ENCODE measurements at regions not wholly inside any gene's neighbourhood (a gene's known extent, or its start where the extent isn't known, plus 50 kb on each side); places are given as distances from the start of the nearest gene placed in this dataset.
"Not testable (repeated sequence)": the region's sequence is repeated elsewhere in the genome, so short reads cannot be mapped to it uniquely, and the experiment has no call there.

- TF ChIP-seq CTCF (conservative IDR thresholded peaks at IDR 0.05; ENCODE audit: low read depth, low read length) = no peak
- no peak overlapping the region for H3K4me3 ChIP-seq (ENCODE audit: low read depth, low read length)
- no peak for DNase-seq (ENCODE audit: low read depth)
These were observed 396.1 kb downstream of the ZNF33B start for GRCh38 chr10:42242135-42242805.

DNA sequence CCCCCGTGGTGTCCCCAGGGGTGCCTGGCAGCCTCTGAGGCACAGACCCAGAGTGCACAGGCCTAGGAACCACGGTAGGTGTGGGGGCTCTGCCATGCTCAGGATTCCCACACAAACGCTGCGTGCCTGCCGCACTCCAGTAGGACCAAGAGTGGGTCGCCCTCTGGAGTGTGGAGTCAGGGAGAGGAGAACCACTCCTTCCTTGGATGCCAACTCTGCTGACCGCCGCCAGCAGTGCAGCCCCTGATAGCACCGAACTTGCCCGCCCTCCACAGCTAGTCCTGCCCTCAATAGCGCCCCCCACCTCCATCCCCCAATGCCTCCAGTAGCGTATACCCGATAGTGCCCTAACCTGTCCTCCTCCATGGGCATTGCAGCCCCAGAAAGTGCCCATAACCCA, 402.0 kb downstream of the ZNF33B start:
- DNase-seq (ENCODE audit: low read depth); H3K4me3 ChIP-seq (ENCODE audit: low read depth, low read length): not testable (repeated sequence)

GRCh38 chr10:42235736-42236135, 402.6 kb downstream of the ZNF33B start:
- not testable (repeated sequence) for DNase-seq (ENCODE audit: low read depth); H3K4me3 ChIP-seq (ENCODE audit: low read depth, low read length)

- not testable (repeated sequence) for DNase-seq (ENCODE audit: low read depth); H3K4me3 ChIP-seq (ENCODE audit: low read depth, low read length)
These were observed 403.1 kb downstream of the ZNF33B start for GRCh38 chr10:42235241-42235640.

- not testable (repeated sequence) for H3K4me3 ChIP-seq (ENCODE audit: low read depth, low read length); DNase-seq (ENCODE audit: low read depth)
These were observed 403.9 kb downstream of the ZNF33B start for GRCh38 chr10:42234506-42234905.

GRCh38 chr10:42233461-42234206, 404.7 kb downstream of the ZNF33B start:
- not testable (repeated sequence) for H3K4me3 ChIP-seq (ENCODE audit: low read depth, low read length); DNase-seq (ENCODE audit: low read depth)

DNA sequence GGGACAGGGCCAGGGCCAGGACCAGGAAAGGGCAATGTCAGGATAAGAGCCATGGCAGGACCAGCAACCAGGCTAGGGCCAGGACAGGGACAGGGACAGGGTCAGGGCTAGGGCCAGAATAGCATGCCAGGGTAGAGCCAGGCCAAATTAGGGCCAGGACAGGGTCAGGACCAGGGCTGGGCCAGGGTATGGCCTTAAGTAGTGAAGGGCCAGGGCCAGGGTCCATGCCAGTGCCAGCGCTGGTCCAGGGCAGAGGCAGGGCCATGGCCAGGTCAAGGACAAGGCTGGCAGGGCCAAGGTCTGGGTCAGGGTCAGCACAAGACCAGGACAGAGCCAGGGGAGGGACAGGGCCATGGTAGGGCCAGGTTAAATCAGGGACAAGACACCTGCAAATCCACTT, 405.4 kb downstream of the ZNF33B start:
- DNase-seq (ENCODE audit: low read depth); H3K4me3 ChIP-seq (ENCODE audit: low read depth, low read length): not testable (repeated sequence)

DNA sequence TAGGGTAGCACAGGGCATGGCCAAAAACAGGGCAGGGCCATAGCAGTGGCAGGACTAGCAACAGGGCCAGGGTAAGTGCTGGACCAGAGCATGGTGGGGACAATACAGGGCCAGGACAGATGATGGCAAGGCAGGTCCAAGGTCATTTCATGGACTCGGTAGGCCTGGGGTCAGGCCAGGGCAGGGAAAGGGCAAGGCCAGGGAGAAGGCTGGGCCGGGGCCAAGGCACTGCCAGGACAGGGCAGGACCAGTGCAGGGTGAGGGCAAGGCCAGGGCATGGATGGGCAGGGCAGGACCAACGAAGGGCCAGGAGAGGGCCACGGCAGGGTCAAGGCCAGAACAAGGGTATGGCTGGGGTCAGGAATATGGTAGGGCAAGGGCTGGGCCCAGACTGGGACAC, 407.6 kb downstream of the ZNF33B start:
- DNase-seq (ENCODE audit: low read depth) = not testable (repeated sequence)

GRCh38 chr10:42230115-42230514, 408.3 kb downstream of the ZNF33B start:
- DNase-seq (ENCODE audit: low read depth); H3K4me3 ChIP-seq (ENCODE audit: low read depth, low read length): not testable (repeated sequence)

More for the DNA sequence above, 407.6 kb downstream of the ZNF33B start:
- H3K4me3 ChIP-seq (ENCODE audit: low read depth, low read length) = not testable (repeated sequence)

DNA sequence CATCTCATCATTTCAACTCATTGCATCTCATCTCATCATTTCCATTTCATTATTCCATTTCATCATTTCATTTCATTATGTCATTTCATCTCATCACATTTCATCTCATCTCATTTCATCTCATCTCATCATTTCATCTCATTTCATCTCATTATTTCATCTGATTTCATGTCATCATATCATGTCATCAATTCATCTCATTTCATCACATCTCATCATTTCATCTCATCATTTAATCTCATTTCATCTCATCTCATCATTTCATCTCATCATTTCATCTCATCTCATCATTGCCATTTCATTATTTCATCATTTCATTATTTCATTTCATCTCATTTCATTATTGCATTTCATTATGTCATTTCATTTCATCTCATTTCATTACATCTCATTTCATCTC, 410.5 kb downstream of the ZNF33B start:
- H3K4me3 ChIP-seq (ENCODE audit: low read depth, low read length); DNase-seq (ENCODE audit: low read depth): not testable (repeated sequence)

DNA sequence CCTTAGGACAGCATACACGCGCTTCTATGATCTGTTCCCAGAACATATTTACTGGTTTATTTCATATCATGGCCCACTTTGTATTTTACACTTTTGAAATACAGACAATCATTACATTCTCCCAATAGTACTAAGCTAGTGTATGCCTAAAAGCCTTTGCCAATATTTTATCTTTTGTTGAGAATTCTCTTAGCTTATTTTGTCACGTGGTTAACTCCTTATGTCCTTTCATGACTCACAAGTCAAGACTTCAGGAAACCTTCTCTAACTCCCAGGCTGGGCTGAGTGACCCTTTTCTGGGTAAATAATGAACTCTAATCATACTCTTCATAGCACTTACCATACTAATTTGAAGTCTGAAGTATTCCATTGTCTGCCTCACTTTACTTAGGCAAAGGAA, 444.8 kb downstream of the ZNF33B start:
- not testable (repeated sequence) for DNase-seq (ENCODE audit: low read depth)

DNA sequence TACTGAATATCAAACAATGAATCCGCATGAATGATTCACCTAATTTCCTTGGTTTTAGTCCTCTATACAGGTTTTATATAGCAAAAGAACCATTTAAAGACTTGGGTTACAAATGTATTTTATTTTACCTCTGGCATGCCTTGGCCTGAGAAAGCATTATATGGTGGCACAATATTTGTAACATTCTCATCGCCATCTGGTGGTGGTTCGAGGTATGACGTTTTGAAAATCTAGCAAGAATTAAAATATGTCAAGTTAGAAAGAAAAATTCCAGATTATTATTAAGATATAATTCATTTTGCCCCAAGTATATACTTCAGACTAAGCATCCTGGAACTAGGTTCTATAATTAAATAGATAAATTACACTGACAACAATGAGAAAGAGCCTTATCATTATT, 445.9 kb downstream of the ZNF33B start:
- DNase-seq (ENCODE audit: low read depth); H3K4me3 ChIP-seq (ENCODE audit: low read depth, low read length): not testable (repeated sequence)
- peak; percentile 49 for TF ChIP-seq CTCF (conservative IDR thresholded peaks at IDR 0.05; ENCODE audit: low read depth, low read length)

More for the DNA sequence above, 444.8 kb downstream of the ZNF33B start:
- not testable (repeated sequence) for H3K4me3 ChIP-seq (ENCODE audit: low read depth, low read length)

DNA sequence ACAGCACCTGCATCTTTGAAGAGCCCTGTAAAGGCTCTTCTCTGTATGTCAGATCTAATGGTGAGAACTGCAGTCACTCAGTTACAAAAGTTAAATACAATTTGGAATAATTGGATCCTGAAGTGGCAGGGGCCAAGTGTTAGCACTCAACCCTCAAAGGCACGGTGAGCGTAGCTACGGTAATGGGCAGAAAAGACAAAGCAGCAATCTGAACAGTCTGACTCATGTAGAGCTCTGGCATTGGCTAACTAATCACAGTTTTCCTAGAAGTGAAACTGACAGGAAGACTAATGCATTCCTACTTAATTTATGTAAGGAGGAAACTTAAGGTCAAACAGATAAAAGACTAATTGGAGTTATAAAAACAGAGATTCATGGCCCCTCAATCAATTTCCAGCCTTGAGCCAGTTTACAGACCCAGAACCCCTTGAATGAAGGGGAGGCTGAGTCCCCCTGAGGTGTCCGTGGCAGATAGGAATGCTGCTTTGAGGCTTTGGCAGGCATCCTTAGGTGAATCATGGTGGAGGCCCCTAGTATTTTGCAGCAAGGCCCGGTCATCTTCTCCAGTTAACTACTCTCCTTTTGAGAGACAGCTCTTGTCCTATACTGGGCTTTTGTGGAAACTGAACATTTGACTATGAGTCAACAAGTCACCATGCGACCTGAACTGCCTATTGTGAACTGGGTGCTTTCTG, 450.7 kb downstream of the ZNF33B start:
- not testable (repeated sequence) for DNase-seq (ENCODE audit: low read depth); H3K4me3 ChIP-seq (ENCODE audit: low read depth, low read length)

All from epithelial cell of proximal tubule (primary cell).